Tibial nerve (tissue), 4 donors: ENCODE measurements at regions not wholly inside any gene's neighbourhood (a gene's known extent, or its start where the extent isn't known, plus 50 kb on each side); places are given as distances from the start of the nearest gene placed in this dataset.
"Not testable (repeated sequence)": the region's sequence is repeated elsewhere in the genome, so short reads cannot be mapped to it uniquely, and the experiment has no call there.

Source experiments
- CTCF ChIP-seq, 5 experiments: fragments of 200-600 bp in 3 of 5; fragments of 450-650 bp in 2 of 5; sonication (generic) in 3 of 5; IDR thresholded peaks; one replicate each; pipeline ENCODE4 v1.5.1; 2016 to 2019; ENCODE audit warnings: antibody characterized with exemption in 5 of 5, mild to moderate bottlenecking in 3 of 5, moderate library complexity in 2 of 5
- EP300 ChIP-seq, 2 donors: sonication (generic); formaldehyde crosslinking; IDR thresholded peaks; one replicate each; pipeline ENCODE4 v1.6.1; 2017; ENCODE audit warnings: antibody characterized with exemption in 2 of 2, mild to moderate bottlenecking in 1 of 2
- POLR2A ChIP-seq, 2 donors: fragments of 450-650 bp; IDR thresholded peaks; one replicate each; pipeline ENCODE4 v1.6.1; 2017; ENCODE audit warnings: antibody characterized with exemption in 2 of 2, mild to moderate bottlenecking in 2 of 2, moderate library complexity in 2 of 2

- TF ChIP-seq CTCF, POLR2A, EP300 (IDR thresholded peaks at IDR 0.05): not testable (repeated sequence)
Measured at GRCh38 chrX:27240042-27240441, 223.1 kb downstream of the PPP4R3C start.
